Suprapubic skin (tissue), 4 donors: ENCODE measurements at regions not wholly inside any gene's neighbourhood (a gene's known extent, or its start where the extent isn't known, plus 50 kb on each side); places are given as distances from the start of the nearest gene placed in this dataset.

ENCODE experiments used
- CTCF ChIP-seq, 2 donors: fragments of 200-600 bp in 1 of 2; fragments of 450-650 bp in 1 of 2; sonication (generic) in 1 of 2; IDR thresholded peaks; one replicate each; pipeline ENCODE4 v1.5.1; 2016 to 2019; ENCODE audit warnings: antibody characterized with exemption in 2 of 2, mild to moderate bottlenecking in 1 of 2, moderate library complexity in 1 of 2
- POLR2A ChIP-seq, 2 donors: fragments of 450-650 bp; IDR thresholded peaks; one replicate each; pipeline ENCODE4 v1.6.1; 2017; ENCODE audit warnings: antibody characterized with exemption in 2 of 2, mild to moderate bottlenecking in 2 of 2, moderate library complexity in 2 of 2
- POLR2AphosphoS5 ChIP-seq, 3 donors: sonication (generic); formaldehyde crosslinking; IDR thresholded peaks; one replicate each; pipeline ENCODE4 v1.6.1; 2017; ENCODE audit warnings: antibody characterized with exemption in 3 of 3

GRCh38 chr1:5507340-5507739 lies 484.9 kb downstream of the NPHP4 start:
- TF ChIP-seq POLR2AphosphoS5 (IDR thresholded peaks at IDR 0.05): no peak
- TF ChIP-seq POLR2A (IDR thresholded peaks at IDR 0.05): no peak
- TF ChIP-seq CTCF (IDR thresholded peaks at IDR 0.05): no peak
